HG02981 (cell line): ENCODE measurements at regions not wholly inside any gene's neighbourhood (a gene's known extent, or its start where the extent isn't known, plus 50 kb on each side); places are given as distances from the start of the nearest gene placed in this dataset.
"Not testable (repeated sequence)": the region's sequence is repeated elsewhere in the genome, so short reads cannot be mapped to it uniquely, and the experiment has no call there.

Experiments used
- ATAC-seq: cut with Tn5 transposase; IDR thresholded peaks from one replicate; pipeline ENCODE4 v1.9.1; 2021; ENCODE audit warnings: mild to moderate bottlenecking, moderate library complexity; ENCODE audit not compliant: unreplicated experiment

GRCh38 chr9:106038266-106039001, 344.1 kb downstream of the TMEM38B start:
- no peak for ATAC-seq

- ATAC-seq: no peak
Measured at GRCh38 chr9:106039151-106039935, 345.0 kb downstream of the TMEM38B start.

GRCh38 chr9:106041920-106042319, 347.6 kb downstream of the TMEM38B start:
- not testable (repeated sequence) for ATAC-seq

GRCh38 chr9:106051545-106051944, 357.2 kb downstream of the TMEM38B start:
- no peak for ATAC-seq

GRCh38 chr9:106052166-106052565, 357.8 kb downstream of the TMEM38B start:
- ATAC-seq: no peak

- ATAC-seq: no peak
Measured at GRCh38 chr9:106052735-106053134, 358.4 kb downstream of the TMEM38B start.

GRCh38 chr9:106056328-106056727, 362.0 kb downstream of the TMEM38B start:
- ATAC-seq: no peak

GRCh38 chr9:106058460-106058859, 364.1 kb downstream of the TMEM38B start:
- ATAC-seq: no peak

- no peak for ATAC-seq
Measured at GRCh38 chr9:106059886-106060285, 365.5 kb downstream of the TMEM38B start.

GRCh38 chr9:106060885-106061284, 366.5 kb downstream of the TMEM38B start:
- ATAC-seq: no peak

GRCh38 chr9:106062250-106062649, 367.9 kb downstream of the TMEM38B start:
- no peak for ATAC-seq

- no peak for ATAC-seq
Measured at GRCh38 chr9:106065136-106065535, 370.8 kb downstream of the TMEM38B start.

- ATAC-seq: no peak
Measured at GRCh38 chr9:106065579-106066214, 371.4 kb downstream of the TMEM38B start.

GRCh38 chr9:106066940-106067524, 372.7 kb downstream of the TMEM38B start:
- ATAC-seq: no peak

GRCh38 chr9:106069241-106069640, 374.9 kb downstream of the TMEM38B start:
- ATAC-seq: no peak

GRCh38 chr9:106072421-106072820, 378.1 kb downstream of the TMEM38B start:
- no peak for ATAC-seq

GRCh38 chr9:106074006-106074405, 379.7 kb downstream of the TMEM38B start:
- ATAC-seq: no peak

GRCh38 chr9:106075236-106075959, 381.1 kb downstream of the TMEM38B start:
- ATAC-seq: no peak

GRCh38 chr9:106075960-106076327, 381.6 kb downstream of the TMEM38B start:
- no peak for ATAC-seq

GRCh38 chr9:106076711-106077110, 382.4 kb downstream of the TMEM38B start:
- no peak for ATAC-seq

GRCh38 chr9:106077731-106078130, 383.4 kb downstream of the TMEM38B start:
- ATAC-seq: no peak
